Ishikawa (cell line): ENCODE measurements at regions not wholly inside any gene's neighbourhood (a gene's known extent, or its start where the extent isn't known, plus 50 kb on each side); places are given as distances from the start of the nearest gene placed in this dataset.

Source experiments
- CEBPB ChIP-seq: IDR thresholded peaks from 2 replicates; pipeline ENCODE4 v1.6.1; 2012
- CREB1 ChIP-seq: IDR thresholded peaks from 2 replicates; pipeline ENCODE4 v1.6.1; 2012; ENCODE audit warnings: low read depth
- EGR1 ChIP-seq: IDR thresholded peaks from 2 replicates; pipeline ENCODE4 v1.6.1; 2012
- EP300 ChIP-seq: IDR thresholded peaks from 2 replicates; pipeline ENCODE4 v1.6.1; 2012; ENCODE audit warnings: borderline replicate concordance
- FOXM1 ChIP-seq: IDR thresholded peaks from 2 replicates; pipeline ENCODE4 v1.6.1; 2012; ENCODE audit warnings: low read depth, borderline replicate concordance
- NFIC ChIP-seq: IDR thresholded peaks from 2 replicates; pipeline ENCODE4 v1.6.1; 2012
- RAD21 ChIP-seq: IDR thresholded peaks from 2 replicates; pipeline ENCODE4 v1.6.1; 2012; ENCODE audit warnings: low read depth
- TAF1 ChIP-seq: IDR thresholded peaks from 2 replicates; pipeline ENCODE4 v1.6.1; 2012; ENCODE audit warnings: low read depth, mild to moderate bottlenecking
- TCF12 ChIP-seq: IDR thresholded peaks from 2 replicates; pipeline ENCODE4 v1.6.1; 2012; ENCODE audit warnings: low read depth
- TEAD4 ChIP-seq: IDR thresholded peaks from 2 replicates; pipeline ENCODE4 v1.6.1; 2012
- YY1 ChIP-seq: IDR thresholded peaks from 2 replicates; pipeline ENCODE4 v1.6.1; 2012; ENCODE audit warnings: low read depth
- ZBTB7A ChIP-seq: IDR thresholded peaks from 2 replicates; pipeline ENCODE4 v1.6.1; 2012; ENCODE audit warnings: low read depth
- TF ChIP-seq, protein P1 (sequence below): IDR thresholded peaks from 2 replicates; pipeline ENCODE4 v1.6.1; 2012
- TF ChIP-seq, protein P2 (sequence below): IDR thresholded peaks from 2 replicates; pipeline ENCODE4 v1.6.1; 2012
- TF ChIP-seq, protein P3 (sequence below): IDR thresholded peaks from 2 replicates; pipeline ENCODE4 v1.6.1; 2012; ENCODE audit warnings: low read depth, mild to moderate bottlenecking

DNA sequence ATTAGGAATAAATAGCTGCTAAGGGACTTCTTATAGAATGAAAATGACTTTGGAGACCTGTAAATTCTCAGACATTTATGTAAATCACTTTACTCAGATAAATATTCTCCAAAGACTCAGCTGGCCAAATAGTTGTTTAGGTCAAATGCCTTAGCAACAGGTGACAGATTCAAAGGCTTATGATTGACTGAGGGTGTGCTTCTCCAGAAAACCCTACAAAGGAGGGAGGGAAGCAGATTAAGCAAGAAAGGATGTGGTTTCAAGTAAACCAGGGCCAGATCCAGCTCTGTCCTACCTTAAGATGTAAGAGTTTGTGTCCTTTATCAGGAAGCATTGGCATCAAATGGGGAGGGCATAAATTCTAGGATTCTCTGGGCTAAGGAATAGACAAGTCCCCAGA, 433.0 kb downstream of the TLE1 start:
- TF ChIP-seq, protein P1, sequence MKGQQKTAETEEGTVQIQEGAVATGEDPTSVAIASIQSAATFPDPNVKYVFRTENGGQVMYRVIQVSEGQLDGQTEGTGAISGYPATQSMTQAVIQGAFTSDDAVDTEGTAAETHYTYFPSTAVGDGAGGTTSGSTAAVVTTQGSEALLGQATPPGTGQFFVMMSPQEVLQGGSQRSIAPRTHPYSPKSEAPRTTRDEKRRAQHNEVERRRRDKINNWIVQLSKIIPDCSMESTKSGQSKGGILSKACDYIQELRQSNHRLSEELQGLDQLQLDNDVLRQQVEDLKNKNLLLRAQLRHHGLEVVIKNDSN, result no peak
- TF ChIP-seq EGR1 (no peak), EP300 (no peak), CREB1 (no peak), TEAD4 (no peak), FOXM1 (no peak), TCF12 (no peak), ZBTB7A (no peak), RAD21 (no peak), NFIC (no peak), TAF1 (no peak)
- TF ChIP-seq, protein P2, sequence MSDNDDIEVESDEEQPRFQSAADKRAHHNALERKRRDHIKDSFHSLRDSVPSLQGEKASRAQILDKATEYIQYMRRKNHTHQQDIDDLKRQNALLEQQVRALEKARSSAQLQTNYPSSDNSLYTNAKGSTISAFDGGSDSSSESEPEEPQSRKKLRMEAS, result no peak
- TF ChIP-seq, protein P3, sequence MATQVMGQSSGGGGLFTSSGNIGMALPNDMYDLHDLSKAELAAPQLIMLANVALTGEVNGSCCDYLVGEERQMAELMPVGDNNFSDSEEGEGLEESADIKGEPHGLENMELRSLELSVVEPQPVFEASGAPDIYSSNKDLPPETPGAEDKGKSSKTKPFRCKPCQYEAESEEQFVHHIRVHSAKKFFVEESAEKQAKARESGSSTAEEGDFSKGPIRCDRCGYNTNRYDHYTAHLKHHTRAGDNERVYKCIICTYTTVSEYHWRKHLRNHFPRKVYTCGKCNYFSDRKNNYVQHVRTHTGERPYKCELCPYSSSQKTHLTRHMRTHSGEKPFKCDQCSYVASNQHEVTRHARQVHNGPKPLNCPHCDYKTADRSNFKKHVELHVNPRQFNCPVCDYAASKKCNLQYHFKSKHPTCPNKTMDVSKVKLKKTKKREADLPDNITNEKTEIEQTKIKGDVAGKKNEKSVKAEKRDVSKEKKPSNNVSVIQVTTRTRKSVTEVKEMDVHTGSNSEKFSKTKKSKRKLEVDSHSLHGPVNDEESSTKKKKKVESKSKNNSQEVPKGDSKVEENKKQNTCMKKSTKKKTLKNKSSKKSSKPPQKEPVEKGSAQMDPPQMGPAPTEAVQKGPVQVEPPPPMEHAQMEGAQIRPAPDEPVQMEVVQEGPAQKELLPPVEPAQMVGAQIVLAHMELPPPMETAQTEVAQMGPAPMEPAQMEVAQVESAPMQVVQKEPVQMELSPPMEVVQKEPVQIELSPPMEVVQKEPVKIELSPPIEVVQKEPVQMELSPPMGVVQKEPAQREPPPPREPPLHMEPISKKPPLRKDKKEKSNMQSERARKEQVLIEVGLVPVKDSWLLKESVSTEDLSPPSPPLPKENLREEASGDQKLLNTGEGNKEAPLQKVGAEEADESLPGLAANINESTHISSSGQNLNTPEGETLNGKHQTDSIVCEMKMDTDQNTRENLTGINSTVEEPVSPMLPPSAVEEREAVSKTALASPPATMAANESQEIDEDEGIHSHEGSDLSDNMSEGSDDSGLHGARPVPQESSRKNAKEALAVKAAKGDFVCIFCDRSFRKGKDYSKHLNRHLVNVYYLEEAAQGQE, result no peak

DNA sequence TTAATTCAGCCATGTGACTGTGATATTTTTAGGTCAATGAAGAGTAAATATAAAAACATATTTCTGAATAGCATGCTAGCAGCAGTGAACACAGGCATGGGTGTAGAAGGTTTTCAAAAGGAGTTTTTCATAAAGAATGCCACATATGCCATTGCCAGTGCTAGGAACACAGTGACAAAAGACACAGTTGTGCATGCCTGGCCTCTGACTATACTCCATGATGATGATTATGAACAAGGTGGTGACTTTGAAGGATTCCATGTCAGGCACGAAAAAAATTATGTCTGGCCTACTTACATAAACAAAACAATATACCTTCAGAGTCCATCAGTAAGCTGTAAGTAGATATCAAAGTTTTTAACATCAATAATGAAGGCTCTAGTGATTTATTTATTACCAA, 438.7 kb downstream of the TLE1 start:
- TF ChIP-seq EGR1 (no peak), ZBTB7A (no peak), RAD21 (no peak), TCF12 (no peak), TEAD4 (no peak), NFIC (no peak), CEBPB (no peak), YY1 (no peak), TAF1 (no peak)
- TF ChIP-seq, protein P1, result no peak
- TF ChIP-seq, protein P2, result no peak

DNA sequence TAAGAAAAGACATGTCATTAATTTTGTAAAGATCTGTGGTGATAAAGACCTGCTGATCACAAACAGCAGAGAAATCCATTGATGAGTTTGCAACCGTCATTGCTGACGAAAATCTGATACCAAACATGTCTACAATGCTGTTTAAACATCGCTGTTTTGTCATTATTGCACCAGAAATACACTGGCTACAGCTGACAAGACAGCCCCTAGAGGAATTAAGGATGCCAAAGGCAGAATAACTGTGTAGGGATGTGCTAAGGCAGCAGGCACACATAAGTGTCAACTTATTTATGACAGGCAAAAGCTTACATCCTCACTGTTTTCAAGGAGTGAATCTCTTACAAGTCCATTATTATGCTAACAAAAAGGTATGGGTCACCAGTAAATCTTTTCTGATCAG, 439.3 kb downstream of the TLE1 start:
- TF ChIP-seq TAF1 (no peak), TEAD4 (no peak), CEBPB (no peak), NFIC (no peak)

DNA sequence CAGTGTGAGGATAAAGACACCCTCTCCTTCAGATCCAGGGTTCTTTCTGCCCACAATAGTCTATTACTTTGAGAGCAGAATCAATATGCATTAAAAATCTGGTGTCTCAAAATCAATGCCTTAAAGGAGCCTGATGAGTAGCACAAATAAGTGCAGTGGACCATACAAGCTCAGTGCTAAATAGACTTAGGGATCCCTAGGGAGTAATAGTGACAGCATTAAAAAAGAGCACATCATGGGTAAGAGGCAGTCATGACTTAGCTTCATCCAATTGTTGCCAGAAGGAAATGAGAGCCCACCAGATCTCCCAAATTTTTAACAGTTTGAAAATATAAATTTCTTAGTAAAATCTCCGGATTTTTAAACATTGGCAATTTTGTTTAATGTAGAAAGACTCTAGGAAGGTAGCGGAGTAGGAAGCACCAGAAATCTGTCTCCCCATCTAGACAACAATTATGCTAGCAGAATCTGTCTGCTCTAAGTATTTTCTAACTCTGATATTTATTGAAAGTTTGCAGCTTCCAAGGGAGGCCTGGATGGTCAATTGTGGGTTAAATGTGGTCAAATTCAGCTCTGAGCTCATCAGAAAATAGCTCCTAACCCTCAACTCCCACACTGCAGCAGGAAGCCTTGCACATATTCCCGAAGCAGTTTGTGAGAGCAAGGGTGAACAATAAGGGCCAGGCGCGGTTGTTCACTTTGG, 443.9 kb downstream of the TLE1 start:
- TF ChIP-seq CREB1, result no peak
- no peak for TF ChIP-seq RAD21
- TF ChIP-seq TCF12, result no peak
- TF ChIP-seq FOXM1, result no peak
- TF ChIP-seq ZBTB7A, result no peak
- TF ChIP-seq TEAD4, result no peak
- TF ChIP-seq, protein P3, result no peak
- TF ChIP-seq, protein P1, result no peak
- no peak for TF ChIP-seq YY1
- TF ChIP-seq, protein P2, result no peak
- no peak for TF ChIP-seq TAF1
- no peak for TF ChIP-seq NFIC
- TF ChIP-seq EP300, result no peak

DNA sequence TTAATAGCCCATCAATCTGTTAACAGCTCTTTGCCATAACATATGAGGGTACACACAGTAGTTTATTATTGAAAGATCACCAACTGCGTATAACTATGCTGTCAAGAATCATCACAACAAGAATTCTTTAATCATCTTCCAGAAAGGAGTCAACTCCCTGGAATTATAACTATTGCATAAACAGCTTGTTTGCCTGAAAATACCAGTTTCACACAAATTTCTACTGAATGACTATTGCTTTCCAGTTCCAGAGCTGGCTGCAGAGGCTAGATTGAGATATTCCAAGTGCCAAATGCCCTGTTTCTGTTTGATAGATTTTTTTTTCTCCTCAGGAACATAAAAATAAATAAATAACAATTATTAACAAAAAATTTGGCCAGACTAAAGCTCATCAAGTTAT, 444.7 kb downstream of the TLE1 start:
- TF ChIP-seq EP300, result no peak
- TF ChIP-seq, protein P2, result no peak
- no peak for TF ChIP-seq TEAD4
- TF ChIP-seq, protein P3, result no peak
- TF ChIP-seq, protein P1, result no peak
